ENCODE measurements at regions not wholly inside any gene's neighbourhood (a gene's known extent, or its start where the extent isn't known, plus 50 kb on each side); places are given as distances from the start of the nearest gene placed in this dataset.
A peak's percentile ranks its signal among the peaks of the same experiment; 100 is the strongest.

GRCh38 chr14:54291491-54292191, 105.2 kb upstream of the CDKN3 start:
- in situ Hi-C loops (cut with MboI; ENCODE audit: low sequenced_read_pairs), result no loop called here
- WGBS, 2 experiments (ENCODE audit: extremely low coverage in 2 of 2, insufficient read length in 1 of 2), result 50% methylated on average over 2 of the region's 11 CpGs; no CpG with 5 or more reads in 1 of the 2 experiments
- Histone ChIP-seq H3K9me1 (ENCODE audit: insufficient read depth, low read length) (no peaks in the 10 kb centered on the region), H2AK9ac (replicated peaks; ENCODE audit: low read depth, low read length, poor library complexity) (no peak overlapping the region), H4K8ac (ENCODE audit: low read depth in 2 of 2, low read length in 2 of 2) (no peak overlapping the region), H3K4ac (ENCODE audit: low read depth, low read length) (no peak overlapping the region), H3K4me2 (ENCODE audit: low read depth, low read length) (no peak overlapping the region; the same call in 1 of the 2 replicates), H3K56ac (ENCODE audit: extremely low read depth, insufficient read depth, low read length) (no peak overlapping the region), H3K18ac (ENCODE audit: low read depth, low read length) (no peak overlapping the region), H2BK5ac (ENCODE audit: low read depth, low read length, poor library complexity, severe bottlenecking) (no peak overlapping the region), H3K23ac (ENCODE audit: low read depth, low read length) (no peak overlapping the region), H2BK120ac (ENCODE audit: low read depth, low read length) (no peak overlapping the region), H2AFZ (replicated peaks; ENCODE audit: low read length, poor library complexity) (no peak overlapping the region), H3K27me3 (ENCODE audit: control insufficient read depth, insufficient read depth, low read length) (peaks cover 26% of the 10 kb centered on the region), H4K20me1 (ENCODE audit: insufficient read depth, low read length) (no peaks in the 10 kb centered on the region), H2BK20ac (ENCODE audit: low read depth, low read length) (no peak overlapping the region), H3K79me1 (ENCODE audit: low read depth in 1 of 2, low read length in 2 of 2) (no peaks in the 10 kb centered on the region), H4K91ac (ENCODE audit: insufficient read depth, low read depth, low read length) (no peak overlapping the region), H3K4me3 (ENCODE audit: insufficient read depth, low read depth, low read length) (no peak overlapping the region), H3K14ac (replicated peaks; ENCODE audit: low read depth, low read length) (no peak overlapping the region), H3K27ac (ENCODE audit: insufficient read depth, low read length) (no peak overlapping the region), H3K36me3 (ENCODE audit: control insufficient read depth, insufficient read depth, low read length) (no peaks in the 10 kb centered on the region), H3K9ac (ENCODE audit: low read depth, low read length) (no peak overlapping the region), H2AK5ac (ENCODE audit: low read depth, low read length) (no peak overlapping the region), H3K9me3 (ENCODE audit: control insufficient read depth, insufficient read depth, low read length) (no peaks in the 10 kb centered on the region), H4K5ac (ENCODE audit: low read depth, low read length) (no peak overlapping the region), H3K4me1 (ENCODE audit: control insufficient read depth, insufficient read depth, low read length) (peaks cover 2% of the 10 kb centered on the region; the same call in 1 of the 2 replicates), H2BK15ac (ENCODE audit: low read depth, low read length) (no peak overlapping the region)
- ATAC-seq (ENCODE audit: low read depth) (peak; percentile 37; the same call in 1 of the 2 replicates), DNase-seq (no peak)
- ChIA-PET CTCF (interaction anchor here (0.6 to 0.7 kb wide), 2 partner anchors 286 to 613 kb away, joined by 3 to 4 read pairs; no protein-coding TSS in a partner anchor), POLR2A (ENCODE audit: unreplicated experiment) (no interaction called here)
- TF ChIP-seq NFE2L2 (IDR thresholded peaks at IDR 0.05; ENCODE audit: low read depth, low read length) (no peak), SMC3 (IDR thresholded peaks at IDR 0.05; ENCODE audit: low read depth, low read length) (no peak), ELK1 (IDR thresholded peaks at IDR 0.05; ENCODE audit: borderline replicate concordance, low read depth, low read length) (no peak), RCOR1 (IDR thresholded peaks at IDR 0.05; ENCODE audit: insufficient replicate concordance, low read length) (no peak), BHLHE40 (IDR thresholded peaks at IDR 0.05; ENCODE audit: low read depth, low read length) (no peak), MXI1 (IDR thresholded peaks at IDR 0.05; ENCODE audit: borderline replicate concordance, low read depth, low read length) (no peak), RFX5 (IDR thresholded peaks at IDR 0.05; ENCODE audit: low read depth, low read length) (no peak), FOS (IDR thresholded peaks at IDR 0.05; ENCODE audit: low read depth, low read length) (no peak), CHD1 (IDR thresholded peaks at IDR 0.05; ENCODE audit: low read depth, low read length) (no peak), CEBPB (IDR thresholded peaks at IDR 0.05; ENCODE audit: low read depth, low read length) (no peak), CTCF (conservative IDR thresholded peaks at IDR 0.05; ENCODE audit: low read depth, low read length) (no peak), RAD21 (IDR thresholded peaks at IDR 0.05; ENCODE audit: low read length) (no peak), POLR2A (IDR thresholded peaks at IDR 0.05; ENCODE audit: low read depth, low read length) (no peak), MAFK (IDR thresholded peaks at IDR 0.05; ENCODE audit: low read depth, low read length) (no peak), MAZ (IDR thresholded peaks at IDR 0.05; ENCODE audit: borderline replicate concordance, low read depth, low read length) (no peak), USF2 (IDR thresholded peaks at IDR 0.05; ENCODE audit: low read depth, low read length) (no peak)
- intact Hi-C loops (cut with micrococcal nuclease), result no loop called here
- BruUV-seq (replicated peaks), result no TSS peak
- dilution Hi-C loops (cut with HindIII; ENCODE audit: low sequenced_read_pairs, unreplicated experiment), result no loop called here
